ENCODE measurements at regions not wholly inside any gene's neighbourhood (a gene's known extent, or its start where the extent isn't known, plus 50 kb on each side); places are given as distances from the start of the nearest gene placed in this dataset.

- TF ChIP-seq CTCF (conservative IDR thresholded peaks at IDR 0.05; ENCODE audit: low read depth, low read length) (no peak), EZH2 (IDR thresholded peaks at IDR 0.05; ENCODE audit: borderline replicate concordance, low read depth, low read length, poor library complexity, severe bottlenecking) (no peak)
Measured at GRCh38 chr2:120579916-120580685, 155.6 kb upstream of the GLI2 start.
